K562 (cell line): ENCODE measurements at regions not wholly inside any gene's neighbourhood (a gene's known extent, or its start where the extent isn't known, plus 50 kb on each side); places are given as distances from the start of the nearest gene placed in this dataset.

Experiments used
- ATAC-seq: fragments of 200-7000 bp; cut with Tn5 transposase; 3 replicates; pipeline ENCODE4 v1.9.1; 2020; ENCODE audit warnings: moderate library complexity
- BruUV-seq: library from RNA; stranded (reverse); fragments of 400-500 nt; replicated peaks from 2 replicates; lab custom pipeline; 2021; lab: Mats Ljungman, UMichigan
- CTCF ChIA-PET: fragments of 300-600 bp; formaldehyde crosslinking; extraction: SDS; loops from one replicate; lab custom pipeline; 2021; ENCODE audit warnings: low intra/inter-chr PET ratio; lab: Yijun Ruan, JAX
- POLR2A ChIA-PET: fragments of 300-600, 350-650 bp; sonication (Branson Sonifier 250); formaldehyde crosslinking; extraction: SDS; loops from one replicate; lab custom pipeline; 2021; ENCODE audit warnings: antibody characterized with exemption, inconsistent platforms; lab: Yijun Ruan, JAX
- DNase-seq, 4 experiments: peaks; one replicate each; pipeline versions ENCODE4 v3.0.0 to v3.0.0-alpha.2; 2011 to 2018; ENCODE audit warnings: low spot score in 3 of 4, mixed read lengths in 3 of 4; ENCODE audit errors: extremely low read depth in 1 of 4
- FAIRE-seq: peaks from 2 replicates; lab custom pipeline; 2011; peaks lifted over from hg19 to GRCh38; lab: Jason Lieb, UNC
- H2AFZ ChIP-seq: 2 replicates; pipeline ENCODE4 v1.6.0; 2011; ENCODE audit warnings: low read depth, low read length, control low read depth, inconsistent platforms
- H3K27ac ChIP-seq: fragments of 200-600 bp; 3 replicates; pipeline ENCODE4 v1.8.0; 2011; ENCODE audit warnings: low read depth, mild to moderate bottlenecking, control low read depth, inconsistent platforms, low read length, moderate library complexity, mixed read lengths; ENCODE audit errors: extremely low read depth
- H3K27me3 ChIP-seq, 2 experiments: fragments of 300-600 bp in 1 of 2; 2 replicates in 1 of 2; 3 replicates in 1 of 2; pipeline versions ENCODE4 v1.6.0 to v1.8.0; 2011; ENCODE audit warnings: inconsistent platforms in 2 of 2, low read length in 2 of 2, mild to moderate bottlenecking in 1 of 2, mixed read lengths in 1 of 2, moderate library complexity in 1 of 2; ENCODE audit not compliant: control insufficient read depth in 2 of 2, insufficient read depth in 2 of 2
- H3K36me3 ChIP-seq: fragments of 300-600 bp; 3 replicates; pipeline ENCODE4 v1.8.0; 2011; ENCODE audit warnings: mild to moderate bottlenecking, low read length, inconsistent platforms; ENCODE audit not compliant: control insufficient read depth, insufficient read depth
- H3K4me1 ChIP-seq, 2 experiments: fragments of 200-600 bp in 1 of 2; replicated peaks in 1 of 2; 2 replicates in 1 of 2; 3 replicates in 1 of 2; pipeline versions ENCODE4 v1.5.1 to v1.8.0; 2011; ENCODE audit warnings: inconsistent platforms in 2 of 2, low read length in 2 of 2, mild to moderate bottlenecking in 1 of 2, mixed read lengths in 1 of 2, moderate library complexity in 1 of 2; ENCODE audit not compliant: control insufficient read depth in 2 of 2, insufficient read depth in 2 of 2
- H3K4me2 ChIP-seq: 2 replicates; pipeline ENCODE4 v1.6.1; 2011; ENCODE audit warnings: low read length, control low read depth, inconsistent platforms, mixed read lengths; ENCODE audit not compliant: insufficient read depth
- H3K4me3 ChIP-seq: fragments of 200-600 bp; sonication (generic), shearing (Covaris generic); 2 replicates; pipeline ENCODE4 v1.5.1; 2016; ENCODE audit warnings: control low read depth, inconsistent platforms
- H3K79me2 ChIP-seq: fragments of 200-600 bp; 3 replicates; pipeline ENCODE4 v1.8.0; 2011; ENCODE audit warnings: low read length, inconsistent platforms; ENCODE audit not compliant: control insufficient read depth, insufficient read depth
- H3K9ac ChIP-seq, 2 experiments: 2 replicates each; pipeline versions ENCODE4 v1.6.0 to v1.6.1; 2011; ENCODE audit warnings: low read depth in 2 of 2, low read length in 2 of 2, control low read depth in 1 of 2, inconsistent platforms in 1 of 2, mild to moderate bottlenecking in 1 of 2, mixed read lengths in 1 of 2; ENCODE audit not compliant: insufficient read depth in 1 of 2
- H3K9me1 ChIP-seq: one replicate; pipeline ENCODE4 v1.6.0; 2011; ENCODE audit warnings: inconsistent platforms, mild to moderate bottlenecking, low read length, moderate library complexity; ENCODE audit not compliant: control insufficient read depth, insufficient read depth
- H3K9me3 ChIP-seq: replicated peaks from 2 replicates; pipeline ENCODE4 v1.5.1; 2011; ENCODE audit warnings: low read depth, low read length, inconsistent platforms; ENCODE audit not compliant: control insufficient read depth, insufficient read depth
- H4K20me1 ChIP-seq: replicated peaks from 2 replicates; pipeline ENCODE4 v1.6.1; 2011; ENCODE audit warnings: low read length, inconsistent platforms, mixed read lengths; ENCODE audit not compliant: control insufficient read depth, insufficient read depth
- ARID2 ChIP-seq: fragments of 450-650 bp; IDR thresholded peaks from 2 replicates; pipeline ENCODE4 v1.6.1; 2017; ENCODE audit warnings: antibody characterized with exemption, mild to moderate bottlenecking
- CEBPG ChIP-seq, 3 experiments: fragments of 200-800 bp in 1 of 3; sonication (Bioruptor generic) in 1 of 3; sonication (generic) in 1 of 3; formaldehyde crosslinking in 1 of 3; IDR thresholded peaks in 2 of 3; conservative IDR thresholded peaks in 1 of 3; 2 replicates each; pipeline versions ENCODE4 v1.6.1 to v1.8.0; 2016 to 2022; ENCODE audit warnings: missing compliant biosample characterization in 2 of 3, missing genetic modification characterization in 2 of 3, mild to moderate bottlenecking in 1 of 3, missing genetic modification reagents in 1 of 3
- CREM ChIP-seq: IDR thresholded peaks from 2 replicates; pipeline ENCODE4 v1.6.1; 2014; ENCODE audit warnings: antibody characterized with exemption, low read depth
- DMBX1 ChIP-seq: fragments of 250-450 bp; sonication (Bioruptor Pico); IDR thresholded peaks from 2 replicates; pipeline ENCODE4 v1.8.0; 2022; ENCODE audit warnings: inconsistent platforms, mild to moderate bottlenecking, moderate library complexity, borderline replicate concordance
- HSF4 ChIP-seq: fragments of 250-450 bp; sonication (Bioruptor Pico); IDR thresholded peaks from 2 replicates; pipeline ENCODE4 v2.1.2; 2022; ENCODE audit warnings: mild to moderate bottlenecking, moderate library complexity, borderline replicate concordance
- IRF1 ChIP-seq: sonication (generic); formaldehyde crosslinking; IDR thresholded peaks from 2 replicates; pipeline ENCODE4 v1.8.0; 2022; ENCODE audit warnings: missing genetic modification reagents, mild to moderate bottlenecking, borderline replicate concordance
- MED1 ChIP-seq: sonication (generic); formaldehyde crosslinking; IDR thresholded peaks from 2 replicates; pipeline ENCODE4 v1.8.1; 2023; ENCODE audit warnings: missing genetic modification reagents, borderline replicate concordance
- MTF1 ChIP-seq: fragments of 250-450 bp; sonication (Bioruptor Pico); IDR thresholded peaks from 2 replicates; pipeline ENCODE4 v1.9.0; 2021; ENCODE audit warnings: moderate library complexity, mild to moderate bottlenecking, inconsistent platforms, borderline replicate concordance
- PYGO2 ChIP-seq: fragments of 450-650 bp; IDR thresholded peaks from 2 replicates; pipeline ENCODE4 v1.6.1; 2016; ENCODE audit warnings: mild to moderate bottlenecking, missing genetic modification characterization, moderate library complexity, missing compliant biosample characterization
- TAF15 ChIP-seq: fragments of 200-400 bp; formaldehyde crosslinking; IDR thresholded peaks from 2 replicates; pipeline ENCODE4 v1.6.1; 2017; ENCODE audit warnings: mild to moderate bottlenecking, low read depth, low read length, moderate library complexity
- YBX1 ChIP-seq: fragments of 450-650 bp; IDR thresholded peaks from 2 replicates; pipeline ENCODE4 v1.7.1; 2016; ENCODE audit warnings: mild to moderate bottlenecking
- ZNF217 ChIP-seq: sonication (generic); formaldehyde crosslinking; IDR thresholded peaks from 2 replicates; pipeline ENCODE4 v1.8.0; 2022; ENCODE audit warnings: mild to moderate bottlenecking, missing genetic modification reagents
- ZNF408 ChIP-seq: fragments of 250-450 bp; sonication (Bioruptor Pico); IDR thresholded peaks from 2 replicates; pipeline ENCODE4 v1.4.0; 2020; ENCODE audit warnings: low read depth, mild to moderate bottlenecking, moderate library complexity
- ZNF77 ChIP-seq: fragments of 250-450 bp; sonication (Bioruptor Pico); IDR thresholded peaks from 2 replicates; pipeline ENCODE4 v1.5.0; 2020
- WGBS: fragments of 100-300 bp; shearing (Covaris generic); methylation state at CpG from one replicate; pipeline ENCODE4 v1.1.6; 2016; ENCODE audit warnings: low coverage, mixed read lengths; ENCODE audit not compliant: insufficient coverage; ENCODE audit errors: missing lambda C conversion rate; 5-methylcytosine and 5-hydroxymethylcytosine counted together
- in situ Hi-C: fragments of 300-500 bp; cut with MboI; formaldehyde crosslinking; loops from 4 replicates; pipeline ENCODE4 v1.15.0; 2018; ENCODE audit warnings: inconsistent platforms, mixed read lengths
- intact Hi-C: fragments of 100-400 bp; cut with micrococcal nuclease; formaldehyde crosslinking; loops from 2 replicates; pipeline ENCODE4 v1.14.2; 2022

DNA sequence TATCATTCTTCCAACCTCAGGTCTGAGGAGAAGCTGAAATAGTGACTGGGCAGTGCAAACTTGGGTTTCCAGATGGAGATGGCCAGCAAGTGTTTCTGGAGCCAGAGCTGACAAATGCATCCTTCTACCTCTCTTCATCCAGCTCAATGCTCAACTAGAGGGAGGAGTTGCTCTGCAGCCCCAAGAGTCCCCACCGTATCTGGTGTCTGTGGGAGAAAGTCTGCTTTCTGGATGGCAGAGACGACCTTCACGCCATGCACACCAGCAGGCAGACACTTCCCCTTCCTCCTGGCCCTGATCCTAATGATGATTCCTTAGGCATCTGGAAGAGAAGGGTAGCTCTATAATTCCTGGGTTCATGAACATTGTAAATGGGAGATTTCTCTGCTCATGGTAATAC is 127.4 kb upstream of the SPACA1 start:
- no peak overlapping the region for H3K4me3 ChIP-seq
- no peaks in the 10 kb centered on the region for H3K4me1 ChIP-seq
- in situ Hi-C loops: no loop called here
- 0% methylated on average over 3 of the region's 3 CpGs for WGBS
- no TSS peak for BruUV-seq
- ATAC-seq (no peak), FAIRE-seq (no peak), DNase-seq (no peak)
- CTCF ChIA-PET: no interaction called here
- H4K20me1 ChIP-seq: no peaks in the 10 kb centered on the region
- no peaks in the 10 kb centered on the region for H3K9me3 ChIP-seq
- no peak overlapping the region for H3K4me2 ChIP-seq
- no peaks in the 10 kb centered on the region for H3K79me2 ChIP-seq
- peaks cover 0 to 5% of the 10 kb centered on the region in 2 experiments; a peak in 2 of 5 replicates for H3K27me3 ChIP-seq
- H3K36me3 ChIP-seq: no peaks in the 10 kb centered on the region
- no peaks in the 10 kb centered on the region for H3K9me1 ChIP-seq
- intact Hi-C loops: loop anchor here (10.0 kb wide), 1 partner anchor 845 kb away; no protein-coding TSS in a partner anchor
- TF ChIP-seq CEBPG (CRISPR knock-in tag; IDR thresholded peaks at IDR 0.05): no peak
- no peak for TF ChIP-seq CEBPG (tag; conservative IDR thresholded peaks at IDR 0.05 in 1 of 2, IDR thresholded peaks at IDR 0.05 in 1 of 2)
- TF ChIP-seq HSF4 (CRISPR knock-in tag): no peak
- H3K9ac ChIP-seq: no peak overlapping the region
- H3K27ac ChIP-seq: no peak overlapping the region
- POLR2A ChIA-PET: no interaction called here
- no peak overlapping the region for H2AFZ ChIP-seq

- H3K4me1 ChIP-seq: no peaks in the 10 kb centered on the region
- TF ChIP-seq TAF15 (no peak), ZNF77 (no peak), MED1 (no peak), IRF1 (no peak), PYGO2 (tag) (no peak), CREM (no peak), ZNF217 (CRISPR knock-in tag) (no peak), ARID2 (no peak), DMBX1 (CRISPR knock-in tag) (no peak), MTF1 (CRISPR knock-in tag) (no peak), YBX1 (no peak), ZNF408 (CRISPR knock-in tag) (no peak)
Observed at GRCh38 chr6:87919416-87919815, 128.2 kb upstream of the SPACA1 start.

More at GRCh38 chr6:87919416-87919815, 128.2 kb upstream of the SPACA1 start:
- 0% methylated on average over 1 of the region's 1 CpG for WGBS
- Histone ChIP-seq H3K79me2 (no peaks in the 10 kb centered on the region), H3K4me3 (no peak overlapping the region), H4K20me1 (no peaks in the 10 kb centered on the region), H3K36me3 (no peaks in the 10 kb centered on the region), H3K27me3 (peaks cover 0 to 4% of the 10 kb centered on the region in 2 experiments; a peak in 1 of 5 replicates), H3K27ac (no peak overlapping the region), H3K4me2 (no peak overlapping the region), H3K9me3 (no peaks in the 10 kb centered on the region), H3K9me1 (no peaks in the 10 kb centered on the region), H3K9ac (no peak overlapping the region), H2AFZ (no peak overlapping the region)
- intact Hi-C loops: no loop called here
- in situ Hi-C loops: no loop called here
- FAIRE-seq: no peak
- no peak for DNase-seq
- ATAC-seq: no peak
- no TSS peak for BruUV-seq
- ChIA-PET POLR2A (no interaction called here), CTCF (no interaction called here)
